Coronary artery (tissue), 2 donors: ENCODE measurements at regions not wholly inside any gene's neighbourhood (a gene's known extent, or its start where the extent isn't known, plus 50 kb on each side); places are given as distances from the start of the nearest gene placed in this dataset.

Source experiments
- DNase-seq: peaks from one replicate; pipeline ENCODE4 v3.0.0-alpha.2; 2017; ENCODE audit warnings: low spot score
- H3K27ac ChIP-seq, 2 donors: fragments of 200-600 bp; sonication (generic); one replicate each; pipeline ENCODE4 v1.5.1; 2016 to 2019
- H3K4me3 ChIP-seq: fragments of 200-600 bp; sonication (generic); 2 replicates; pipeline ENCODE4 v1.5.1; 2016; ENCODE audit warnings: mild to moderate bottlenecking, moderate library complexity
- TF ChIP-seq, protein P1 (sequence below): fragments of 200-600 bp; sonication (generic); IDR thresholded peaks from one replicate; pipeline ENCODE4 v1.5.1; 2019; ENCODE audit warnings: antibody characterized with exemption

DNA sequence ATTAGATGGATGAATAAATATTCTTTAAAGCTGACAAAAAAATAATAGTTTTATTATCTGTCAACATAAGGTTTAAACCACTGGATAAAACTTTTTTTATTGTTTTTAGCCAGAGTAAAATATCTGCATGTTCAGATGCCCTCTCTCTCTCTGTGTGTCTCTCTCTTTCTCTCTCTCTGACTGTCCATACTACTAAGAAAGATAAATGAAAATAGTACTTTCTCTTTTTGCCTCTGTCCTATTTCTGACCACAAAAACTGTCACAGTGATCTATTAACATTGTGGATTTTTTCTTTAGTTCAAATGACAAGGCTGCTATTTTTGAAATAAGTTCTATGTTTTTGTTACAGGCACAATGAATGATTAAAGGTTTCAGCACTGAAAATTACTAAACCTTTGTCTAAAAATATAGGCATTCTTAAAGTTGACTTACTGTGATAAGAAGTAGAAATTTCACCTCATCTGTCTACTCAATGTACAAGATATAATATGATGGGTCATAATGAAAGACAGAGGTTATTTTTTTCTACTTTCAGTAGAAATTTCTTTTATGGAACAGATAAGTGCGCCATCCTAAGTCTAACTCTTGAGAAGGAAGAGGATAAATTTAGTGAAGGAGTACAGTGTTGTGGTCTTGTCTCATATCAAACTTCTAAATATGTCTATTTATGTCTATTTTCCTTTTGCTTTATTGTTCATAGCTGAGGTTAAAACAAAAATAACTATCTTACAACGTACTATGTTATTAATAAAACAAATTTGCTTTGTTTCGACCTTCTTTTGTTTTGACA lies 341.9 kb upstream of the EYS start:
- Histone ChIP-seq H3K27ac (no peak overlapping the region), H3K4me3 (no peak overlapping the region)
- TF ChIP-seq, protein P1, sequence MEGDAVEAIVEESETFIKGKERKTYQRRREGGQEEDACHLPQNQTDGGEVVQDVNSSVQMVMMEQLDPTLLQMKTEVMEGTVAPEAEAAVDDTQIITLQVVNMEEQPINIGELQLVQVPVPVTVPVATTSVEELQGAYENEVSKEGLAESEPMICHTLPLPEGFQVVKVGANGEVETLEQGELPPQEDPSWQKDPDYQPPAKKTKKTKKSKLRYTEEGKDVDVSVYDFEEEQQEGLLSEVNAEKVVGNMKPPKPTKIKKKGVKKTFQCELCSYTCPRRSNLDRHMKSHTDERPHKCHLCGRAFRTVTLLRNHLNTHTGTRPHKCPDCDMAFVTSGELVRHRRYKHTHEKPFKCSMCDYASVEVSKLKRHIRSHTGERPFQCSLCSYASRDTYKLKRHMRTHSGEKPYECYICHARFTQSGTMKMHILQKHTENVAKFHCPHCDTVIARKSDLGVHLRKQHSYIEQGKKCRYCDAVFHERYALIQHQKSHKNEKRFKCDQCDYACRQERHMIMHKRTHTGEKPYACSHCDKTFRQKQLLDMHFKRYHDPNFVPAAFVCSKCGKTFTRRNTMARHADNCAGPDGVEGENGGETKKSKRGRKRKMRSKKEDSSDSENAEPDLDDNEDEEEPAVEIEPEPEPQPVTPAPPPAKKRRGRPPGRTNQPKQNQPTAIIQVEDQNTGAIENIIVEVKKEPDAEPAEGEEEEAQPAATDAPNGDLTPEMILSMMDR, result no peak
- DNase-seq, result no peak

DNA sequence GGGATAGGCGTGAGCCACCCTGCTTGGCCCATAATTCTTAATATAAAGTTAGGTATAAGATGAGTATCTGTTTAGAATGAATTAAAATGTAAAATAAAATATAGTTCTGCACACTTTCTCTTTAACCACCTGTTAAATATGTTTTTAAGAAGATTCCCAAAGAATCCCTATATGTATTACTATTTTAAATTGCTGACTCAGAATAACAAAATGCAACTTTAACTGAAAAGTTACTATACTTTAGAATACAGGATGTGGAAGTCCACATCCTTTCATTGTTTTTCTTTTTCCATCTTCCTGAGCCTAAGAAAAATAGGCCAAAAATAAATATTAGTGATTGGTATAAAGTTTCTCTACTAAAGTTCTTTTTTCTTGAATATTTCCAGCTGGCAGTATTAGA lies 325.6 kb upstream of the EYS start:
- no peak for DNase-seq
- Histone ChIP-seq H3K4me3 (no peak overlapping the region), H3K27ac (no peak overlapping the region)
- TF ChIP-seq, protein P1, result no peak

- no peak for DNase-seq
- no peak overlapping the region for H3K4me3 ChIP-seq
- H3K27ac ChIP-seq, result no peak overlapping the region
- TF ChIP-seq, protein P1, result no peak
Observed at GRCh38 chr6:66029391-66029790, 322.4 kb upstream of the EYS start.

DNA sequence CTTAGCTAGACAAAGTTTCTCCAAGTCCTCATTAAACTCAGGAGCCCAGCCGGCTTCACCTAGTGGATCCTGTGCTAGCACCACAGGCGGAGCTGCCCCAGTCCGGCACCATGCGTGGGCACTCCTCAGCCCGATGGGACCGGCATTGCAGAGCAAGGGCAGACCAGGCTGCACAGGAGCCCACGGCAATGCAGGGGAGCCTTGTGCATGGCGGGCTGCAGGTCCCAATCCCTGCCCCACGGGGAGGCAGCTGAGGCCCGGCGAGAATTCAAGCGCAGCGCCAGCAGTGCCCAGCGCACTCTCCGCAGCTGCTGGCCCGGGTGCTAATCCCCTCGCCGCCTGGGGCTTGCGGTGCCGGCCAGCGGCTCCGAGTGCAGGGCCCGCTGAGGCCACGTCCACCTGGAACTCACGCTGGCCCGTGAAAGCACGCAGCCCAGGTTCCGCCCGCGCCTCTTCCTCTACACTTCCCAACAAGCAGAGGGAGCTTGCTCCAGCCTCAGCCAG lies 292.3 kb upstream of the EYS start:
- Histone ChIP-seq H3K4me3 (no peak overlapping the region), H3K27ac (no peak overlapping the region)
- DNase-seq, result no peak
- TF ChIP-seq, protein P1, result no peak

DNA sequence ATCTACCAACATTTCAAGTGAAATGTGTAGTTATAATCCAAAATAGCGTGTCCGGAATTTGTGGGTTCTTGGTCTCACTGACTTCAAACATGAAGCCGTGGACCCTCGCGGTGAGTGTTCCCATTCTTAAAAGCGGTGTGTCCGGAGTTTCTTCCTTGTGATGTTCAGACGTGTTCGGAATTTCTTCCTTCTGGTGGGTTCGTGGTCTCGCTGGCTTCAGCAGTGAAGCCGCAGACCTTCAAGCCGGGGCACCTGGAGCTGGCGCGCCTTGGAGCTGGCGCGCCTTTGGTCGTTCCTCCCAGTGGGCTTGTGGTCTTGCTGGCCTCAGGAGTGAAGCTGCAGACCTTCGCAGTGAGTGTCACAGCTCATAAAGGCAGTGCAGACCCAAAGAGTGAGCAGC lies 291.5 kb upstream of the EYS start:
- DNase-seq, result no peak

GRCh38 chr6:65997539-65997938 lies 290.5 kb upstream of the EYS start:
- no peak overlapping the region for H3K4me3 ChIP-seq
- no peak for DNase-seq
- TF ChIP-seq, protein P1, result no peak
- no peak overlapping the region for H3K27ac ChIP-seq

More for the DNA sequence above, 291.5 kb upstream of the EYS start:
- TF ChIP-seq, protein P1, result no peak
- Histone ChIP-seq H3K4me3 (no peak overlapping the region), H3K27ac (no peak overlapping the region)

DNA sequence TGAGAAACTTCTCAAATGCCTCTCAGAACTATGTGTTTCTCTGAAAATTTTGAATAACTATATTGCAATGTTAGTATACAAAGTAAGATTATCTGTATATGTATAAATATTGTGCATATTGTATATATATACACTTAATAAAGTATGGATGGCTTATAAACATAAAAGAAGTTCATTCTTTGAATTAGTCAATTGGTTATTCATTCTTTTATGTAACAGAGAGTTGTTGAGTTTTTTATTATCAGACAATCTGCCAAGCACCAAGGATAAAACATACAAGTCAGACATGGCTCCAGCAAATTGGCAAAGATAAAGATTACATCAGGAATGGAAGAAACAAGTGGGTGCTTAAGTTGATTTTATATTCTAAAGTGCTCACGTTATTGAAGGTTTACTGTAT lies 289.1 kb upstream of the EYS start:
- Histone ChIP-seq H3K4me3 (no peak overlapping the region), H3K27ac (no peak overlapping the region)
- DNase-seq, result no peak
- TF ChIP-seq, protein P1, result no peak
